GM12878 (cell line): ENCODE measurements at regions not wholly inside any gene's neighbourhood (a gene's known extent, or its start where the extent isn't known, plus 50 kb on each side); places are given as distances from the start of the nearest gene placed in this dataset.

Experiments used
- ATAC-seq: fragments of 200-7000 bp; cut with Tn5 transposase; 3 replicates; pipeline ENCODE4 v1.9.1; 2020; ENCODE audit warnings: mild to moderate bottlenecking, moderate library complexity
- BruUV-seq: library from RNA; stranded (reverse); fragments of 400-500 nt; replicated peaks from 2 replicates; lab custom pipeline; 2021; lab: Mats Ljungman, UMichigan
- CTCF ChIA-PET: fragments of 300-600 bp; sonication (Branson Sonifier 250); formaldehyde crosslinking; extraction: SDS; loops from one replicate; lab custom pipeline; 2021; ENCODE audit warnings: inconsistent platforms; lab: Yijun Ruan, JAX
- POLR2A ChIA-PET: fragments of 350-600 bp; formaldehyde crosslinking; extraction: SDS; loops from one replicate; lab custom pipeline; 2021; ENCODE audit warnings: inconsistent platforms; lab: Charles Lee
- RAD21 ChIA-PET: fragments of 300-600 bp; sonication (Branson Sonifier 250); formaldehyde crosslinking; loops from one replicate; lab custom pipeline; 2023; ENCODE audit warnings: antibody characterized with exemption; ENCODE audit not compliant: unreplicated experiment; lab: Charles Lee
- SMC1A ChIA-PET: fragments of 300-600 bp; sonication (Branson Sonifier 250); formaldehyde crosslinking; loops from one replicate; lab custom pipeline; 2023; ENCODE audit not compliant: unreplicated experiment, uncharacterized antibody; lab: Charles Lee
- DNase-seq: peaks from one replicate; pipeline ENCODE4 v3.0.0-alpha.2; 2011; ENCODE audit warnings: low read depth, low spot score
- FAIRE-seq: peaks from 3 replicates; lab custom pipeline; 2011; peaks lifted over from hg19 to GRCh38; lab: Jason Lieb, UNC
- H2AFZ ChIP-seq: 2 replicates; pipeline ENCODE4 v1.6.0; 2011; ENCODE audit warnings: low read depth, low read length, control low read depth; ENCODE audit not compliant: control insufficient read depth
- H3K27ac ChIP-seq: 2 replicates; pipeline ENCODE4 v1.5.1; 2011; ENCODE audit warnings: control low read depth; ENCODE audit not compliant: control insufficient read depth, insufficient read depth
- H3K27me3 ChIP-seq, 2 experiments: replicated peaks in 1 of 2; 2 replicates each; pipeline versions ENCODE4 v1.6.0 to v1.6.1; 2011; ENCODE audit warnings: low read length in 1 of 2; ENCODE audit not compliant: control insufficient read depth in 2 of 2, insufficient read depth in 2 of 2
- H3K36me3 ChIP-seq, 2 experiments: 2 replicates each; pipeline ENCODE4 v1.5.1; 2011; ENCODE audit warnings: low read length in 1 of 2; ENCODE audit not compliant: control insufficient read depth in 2 of 2, insufficient read depth in 2 of 2
- H3K4me1 ChIP-seq: 2 replicates; pipeline ENCODE4 v1.6.1; 2011; ENCODE audit warnings: mild to moderate bottlenecking, low read length, moderate library complexity, mixed read lengths; ENCODE audit not compliant: control insufficient read depth, insufficient read depth
- H3K4me2 ChIP-seq: 2 replicates; pipeline ENCODE4 v1.6.0; 2011; ENCODE audit warnings: control low read depth; ENCODE audit not compliant: control insufficient read depth, insufficient read depth
- H3K4me3 ChIP-seq: fragments of 200-600 bp; sonication (generic); 2 replicates; pipeline ENCODE4 v1.5.1; 2016
- H3K79me2 ChIP-seq: 2 replicates; pipeline ENCODE4 v1.6.0; 2011; ENCODE audit warnings: low read length; ENCODE audit not compliant: control insufficient read depth, insufficient read depth
- H3K9ac ChIP-seq: 2 replicates; pipeline ENCODE4 v1.8.0; 2011; ENCODE audit warnings: low read length, control low read depth, mixed read lengths; ENCODE audit not compliant: control insufficient read depth, insufficient read depth
- H3K9me3 ChIP-seq: replicated peaks from 3 replicates; pipeline ENCODE4 v1.5.1; 2011; ENCODE audit warnings: mild to moderate bottlenecking, low read length; ENCODE audit not compliant: control insufficient read depth, insufficient read depth
- H4K20me1 ChIP-seq: 2 replicates; pipeline ENCODE4 v1.6.0; 2011; ENCODE audit not compliant: control insufficient read depth, insufficient read depth
- CEBPZ ChIP-seq: fragments of 150-350 bp; IDR thresholded peaks from 2 replicates; pipeline ENCODE4 v1.6.1; 2016; ENCODE audit warnings: low read depth, low read length
- CHD2 ChIP-seq: IDR thresholded peaks from 2 replicates; pipeline ENCODE4 v1.6.1; 2011; ENCODE audit warnings: low read depth, low read length, improper control_type of control experiment, borderline replicate concordance
- HDGF ChIP-seq: fragments of 450-650 bp; IDR thresholded peaks from 2 replicates; pipeline ENCODE4 v1.6.1; 2016; ENCODE audit warnings: antibody characterized with exemption
- NFIC ChIP-seq: IDR thresholded peaks from 2 replicates; pipeline ENCODE4 v1.6.1; 2012; ENCODE audit warnings: low read depth, mild to moderate bottlenecking, inconsistent platforms, low read length, moderate library complexity
- RAD21 ChIP-seq: IDR thresholded peaks from 2 replicates; pipeline ENCODE4 v1.6.1; 2011; ENCODE audit warnings: mild to moderate bottlenecking, low read depth, low read length, moderate library complexity; ENCODE audit not compliant: insufficient read depth
- REST ChIP-seq: IDR thresholded peaks from 2 replicates; pipeline ENCODE4 v1.6.1; 2012; ENCODE audit warnings: mild to moderate bottlenecking, low read depth, low read length
- SMAD1 ChIP-seq: fragments of 450-650 bp; IDR thresholded peaks from 2 replicates; pipeline ENCODE4 v1.6.1; 2018; ENCODE audit warnings: mild to moderate bottlenecking, low read depth; ENCODE audit not compliant: partially characterized antibody
- TCF7 ChIP-seq: IDR thresholded peaks from 2 replicates; pipeline ENCODE4 v1.6.1; 2014; ENCODE audit warnings: antibody characterized with exemption, borderline replicate concordance
- ZBED1 ChIP-seq: IDR thresholded peaks from 2 replicates; pipeline ENCODE4 v1.6.1; 2016; ENCODE audit warnings: borderline replicate concordance
- ZNF217 ChIP-seq: fragments of 450-650 bp; IDR thresholded peaks from 2 replicates; pipeline ENCODE4 v1.6.1; 2017; ENCODE audit warnings: antibody characterized with exemption, mild to moderate bottlenecking
- WGBS: methylation state at CpG from one replicate; pipeline ENCODE4 v1.1.6; 2016; ENCODE audit warnings: low lambda C conversion rate; ENCODE audit not compliant: insufficient replicate concordance, insufficient coverage; ENCODE audit errors: missing lambda C conversion rate; 5-methylcytosine and 5-hydroxymethylcytosine counted together
- in situ Hi-C: fragments of 300-500 bp; cut with MboI; formaldehyde crosslinking; loops from 9 replicates; pipeline ENCODE4 v1.14.3; 2018; ENCODE audit warnings: mixed read lengths
- intact Hi-C: fragments of 100-400 bp; cut with micrococcal nuclease; formaldehyde crosslinking; loops from one replicate; pipeline ENCODE4 v1.14.2; 2022; ENCODE audit not compliant: unreplicated experiment

GRCh38 chr4:112927544-112927943 lies 121.9 kb upstream of the ANK2 start (continued):
- no peak for TF ChIP-seq CEBPZ
- TF ChIP-seq, all 136 proteins: peak for 0

GRCh38 chr4:112931001-112931400 lies 118.5 kb upstream of the ANK2 start:
- Histone ChIP-seq H3K9me3 (no peaks in the 10 kb centered on the region; the same call in 2 of the 3 replicates), H4K20me1 (no peaks in the 10 kb centered on the region), H3K27ac (no peak overlapping the region), H3K9ac (no peak overlapping the region), H3K27me3 (no peaks in the 10 kb centered on the region), H3K4me2 (no peak overlapping the region), H3K79me2 (no peaks in the 10 kb centered on the region), H3K36me3 (no peaks in the 10 kb centered on the region), H2AFZ (peak overlapping the region; percentile 23; the same call in 1 of the 2 replicates), H3K4me3 (no peak overlapping the region), H3K4me1 (no peaks in the 10 kb centered on the region)
- ChIA-PET SMC1A (no interaction called here), CTCF (interaction anchor here (0.6 kb wide), 1 partner anchor 166 kb away, joined by 3 read pairs; no protein-coding TSS in a partner anchor), RAD21 (interaction anchor here (1.2 kb wide), 1 partner anchor 76 kb away, joined by 3 read pairs; no protein-coding TSS in a partner anchor), POLR2A (no interaction called here)
- WGBS: 37% methylated on average over 4 of the region's 4 CpGs
- intact Hi-C loops (loop anchor here (10.0 kb wide), 1 partner anchor 596 kb away; no protein-coding TSS in a partner anchor), in situ Hi-C loops (no loop called here)
- BruUV-seq: no TSS peak
- TF ChIP-seq ZNF217 (no peak), SMAD1 (no peak), HDGF (no peak), CHD2 (no peak), RAD21 (no peak), ZBED1 (no peak), CEBPZ (no peak), NFIC (no peak), REST (no peak), TCF7 (no peak)
- no peak for DNase-seq
- FAIRE-seq: no peak
- no peak for ATAC-seq
